ENCODE measurements at regions not wholly inside any gene's neighbourhood (a gene's known extent, or its start where the extent isn't known, plus 50 kb on each side); places are given as distances from the start of the nearest gene placed in this dataset.

- no peak for TF ChIP-seq POLR2A (IDR thresholded peaks at IDR 0.05)
- TF ChIP-seq, protein P1, sequence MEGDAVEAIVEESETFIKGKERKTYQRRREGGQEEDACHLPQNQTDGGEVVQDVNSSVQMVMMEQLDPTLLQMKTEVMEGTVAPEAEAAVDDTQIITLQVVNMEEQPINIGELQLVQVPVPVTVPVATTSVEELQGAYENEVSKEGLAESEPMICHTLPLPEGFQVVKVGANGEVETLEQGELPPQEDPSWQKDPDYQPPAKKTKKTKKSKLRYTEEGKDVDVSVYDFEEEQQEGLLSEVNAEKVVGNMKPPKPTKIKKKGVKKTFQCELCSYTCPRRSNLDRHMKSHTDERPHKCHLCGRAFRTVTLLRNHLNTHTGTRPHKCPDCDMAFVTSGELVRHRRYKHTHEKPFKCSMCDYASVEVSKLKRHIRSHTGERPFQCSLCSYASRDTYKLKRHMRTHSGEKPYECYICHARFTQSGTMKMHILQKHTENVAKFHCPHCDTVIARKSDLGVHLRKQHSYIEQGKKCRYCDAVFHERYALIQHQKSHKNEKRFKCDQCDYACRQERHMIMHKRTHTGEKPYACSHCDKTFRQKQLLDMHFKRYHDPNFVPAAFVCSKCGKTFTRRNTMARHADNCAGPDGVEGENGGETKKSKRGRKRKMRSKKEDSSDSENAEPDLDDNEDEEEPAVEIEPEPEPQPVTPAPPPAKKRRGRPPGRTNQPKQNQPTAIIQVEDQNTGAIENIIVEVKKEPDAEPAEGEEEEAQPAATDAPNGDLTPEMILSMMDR (IDR thresholded peaks at IDR 0.05), result no peak
These were observed 611.0 kb downstream of the FSCB start for GRCh38 chr14:43896044-43896443.
